ENCODE measurements at regions not wholly inside any gene's neighbourhood (a gene's known extent, or its start where the extent isn't known, plus 50 kb on each side); places are given as distances from the start of the nearest gene placed in this dataset.

DNA sequence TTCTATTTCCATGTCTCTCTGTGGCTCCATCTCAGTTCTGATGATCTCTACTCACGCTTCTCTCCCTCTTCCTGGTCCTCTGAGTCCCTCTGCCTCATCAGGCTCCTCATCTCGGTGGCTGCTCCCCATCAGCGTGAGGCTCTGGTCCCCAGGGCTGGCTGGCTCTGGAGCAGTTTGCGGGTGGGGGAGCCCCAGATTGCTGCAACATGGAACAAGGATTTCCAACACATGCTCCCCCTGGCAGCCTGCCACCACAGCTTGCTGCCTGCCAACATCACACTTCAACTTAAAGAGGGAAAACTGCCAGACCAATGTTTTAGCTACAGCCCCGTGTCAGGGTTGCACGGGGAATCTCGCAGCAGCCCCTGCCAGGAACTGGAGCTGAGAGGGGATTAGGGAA, 77.2 kb upstream of the NEK6 start:
- TF ChIP-seq, protein P1, sequence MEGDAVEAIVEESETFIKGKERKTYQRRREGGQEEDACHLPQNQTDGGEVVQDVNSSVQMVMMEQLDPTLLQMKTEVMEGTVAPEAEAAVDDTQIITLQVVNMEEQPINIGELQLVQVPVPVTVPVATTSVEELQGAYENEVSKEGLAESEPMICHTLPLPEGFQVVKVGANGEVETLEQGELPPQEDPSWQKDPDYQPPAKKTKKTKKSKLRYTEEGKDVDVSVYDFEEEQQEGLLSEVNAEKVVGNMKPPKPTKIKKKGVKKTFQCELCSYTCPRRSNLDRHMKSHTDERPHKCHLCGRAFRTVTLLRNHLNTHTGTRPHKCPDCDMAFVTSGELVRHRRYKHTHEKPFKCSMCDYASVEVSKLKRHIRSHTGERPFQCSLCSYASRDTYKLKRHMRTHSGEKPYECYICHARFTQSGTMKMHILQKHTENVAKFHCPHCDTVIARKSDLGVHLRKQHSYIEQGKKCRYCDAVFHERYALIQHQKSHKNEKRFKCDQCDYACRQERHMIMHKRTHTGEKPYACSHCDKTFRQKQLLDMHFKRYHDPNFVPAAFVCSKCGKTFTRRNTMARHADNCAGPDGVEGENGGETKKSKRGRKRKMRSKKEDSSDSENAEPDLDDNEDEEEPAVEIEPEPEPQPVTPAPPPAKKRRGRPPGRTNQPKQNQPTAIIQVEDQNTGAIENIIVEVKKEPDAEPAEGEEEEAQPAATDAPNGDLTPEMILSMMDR (IDR thresholded peaks at IDR 0.05; ENCODE audit: insufficient read depth, low read length), result no peak
- TF ChIP-seq, protein P2, sequence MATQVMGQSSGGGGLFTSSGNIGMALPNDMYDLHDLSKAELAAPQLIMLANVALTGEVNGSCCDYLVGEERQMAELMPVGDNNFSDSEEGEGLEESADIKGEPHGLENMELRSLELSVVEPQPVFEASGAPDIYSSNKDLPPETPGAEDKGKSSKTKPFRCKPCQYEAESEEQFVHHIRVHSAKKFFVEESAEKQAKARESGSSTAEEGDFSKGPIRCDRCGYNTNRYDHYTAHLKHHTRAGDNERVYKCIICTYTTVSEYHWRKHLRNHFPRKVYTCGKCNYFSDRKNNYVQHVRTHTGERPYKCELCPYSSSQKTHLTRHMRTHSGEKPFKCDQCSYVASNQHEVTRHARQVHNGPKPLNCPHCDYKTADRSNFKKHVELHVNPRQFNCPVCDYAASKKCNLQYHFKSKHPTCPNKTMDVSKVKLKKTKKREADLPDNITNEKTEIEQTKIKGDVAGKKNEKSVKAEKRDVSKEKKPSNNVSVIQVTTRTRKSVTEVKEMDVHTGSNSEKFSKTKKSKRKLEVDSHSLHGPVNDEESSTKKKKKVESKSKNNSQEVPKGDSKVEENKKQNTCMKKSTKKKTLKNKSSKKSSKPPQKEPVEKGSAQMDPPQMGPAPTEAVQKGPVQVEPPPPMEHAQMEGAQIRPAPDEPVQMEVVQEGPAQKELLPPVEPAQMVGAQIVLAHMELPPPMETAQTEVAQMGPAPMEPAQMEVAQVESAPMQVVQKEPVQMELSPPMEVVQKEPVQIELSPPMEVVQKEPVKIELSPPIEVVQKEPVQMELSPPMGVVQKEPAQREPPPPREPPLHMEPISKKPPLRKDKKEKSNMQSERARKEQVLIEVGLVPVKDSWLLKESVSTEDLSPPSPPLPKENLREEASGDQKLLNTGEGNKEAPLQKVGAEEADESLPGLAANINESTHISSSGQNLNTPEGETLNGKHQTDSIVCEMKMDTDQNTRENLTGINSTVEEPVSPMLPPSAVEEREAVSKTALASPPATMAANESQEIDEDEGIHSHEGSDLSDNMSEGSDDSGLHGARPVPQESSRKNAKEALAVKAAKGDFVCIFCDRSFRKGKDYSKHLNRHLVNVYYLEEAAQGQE (IDR thresholded peaks at IDR 0.05; ENCODE audit: insufficient replicate concordance, low read depth), result no peak
- TF ChIP-seq POLR2AphosphoS5 (IDR thresholded peaks at IDR 0.05; ENCODE audit: low read depth), result no peak
- no peak for TF ChIP-seq GABPA (IDR thresholded peaks at IDR 0.05; ENCODE audit: low read depth)
- no peak for TF ChIP-seq SPI1 (IDR thresholded peaks at IDR 0.05; ENCODE audit: borderline replicate concordance, low read depth)
